Uterus (tissue), 2 donors: ENCODE measurements at regions not wholly inside any gene's neighbourhood (a gene's known extent, or its start where the extent isn't known, plus 50 kb on each side); places are given as distances from the start of the nearest gene placed in this dataset.

Experiments used
- POLR2A ChIP-seq, 2 donors: fragments of 450-650 bp; IDR thresholded peaks; one replicate each; pipeline ENCODE4 v1.6.1; 2016; ENCODE audit warnings: antibody characterized with exemption in 2 of 2, mild to moderate bottlenecking in 1 of 2, moderate library complexity in 1 of 2
- TF ChIP-seq, protein P1 (sequence below), 4 experiments: fragments of 200-600 bp in 2 of 4; fragments of 450-650 bp in 2 of 4; sonication (generic) in 2 of 4; IDR thresholded peaks; one replicate each; pipeline ENCODE4 v1.5.1; 2016 to 2019; ENCODE audit warnings: antibody characterized with exemption in 4 of 4, mild to moderate bottlenecking in 2 of 4, moderate library complexity in 1 of 4

DNA sequence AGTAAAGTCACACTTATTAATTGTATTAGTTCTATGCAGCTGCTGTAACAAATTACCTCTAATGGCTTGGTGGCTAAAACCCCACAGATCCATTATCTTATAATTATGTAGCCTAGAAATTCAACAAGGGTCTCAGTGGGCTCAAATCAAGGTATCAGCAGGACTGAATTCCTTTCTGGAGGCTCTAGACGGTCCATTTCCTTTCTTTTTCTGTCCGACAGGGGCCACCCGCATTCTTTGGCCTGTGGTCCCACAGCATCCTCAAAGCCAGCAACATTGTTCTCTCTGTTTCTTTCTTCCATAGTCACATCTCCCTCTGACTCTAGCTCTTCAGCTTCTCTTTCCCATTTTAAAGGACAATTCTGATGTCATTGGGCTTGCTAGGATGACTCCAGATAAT lies 276.3 kb upstream of the ZNF717 start:
- TF ChIP-seq, protein P1, sequence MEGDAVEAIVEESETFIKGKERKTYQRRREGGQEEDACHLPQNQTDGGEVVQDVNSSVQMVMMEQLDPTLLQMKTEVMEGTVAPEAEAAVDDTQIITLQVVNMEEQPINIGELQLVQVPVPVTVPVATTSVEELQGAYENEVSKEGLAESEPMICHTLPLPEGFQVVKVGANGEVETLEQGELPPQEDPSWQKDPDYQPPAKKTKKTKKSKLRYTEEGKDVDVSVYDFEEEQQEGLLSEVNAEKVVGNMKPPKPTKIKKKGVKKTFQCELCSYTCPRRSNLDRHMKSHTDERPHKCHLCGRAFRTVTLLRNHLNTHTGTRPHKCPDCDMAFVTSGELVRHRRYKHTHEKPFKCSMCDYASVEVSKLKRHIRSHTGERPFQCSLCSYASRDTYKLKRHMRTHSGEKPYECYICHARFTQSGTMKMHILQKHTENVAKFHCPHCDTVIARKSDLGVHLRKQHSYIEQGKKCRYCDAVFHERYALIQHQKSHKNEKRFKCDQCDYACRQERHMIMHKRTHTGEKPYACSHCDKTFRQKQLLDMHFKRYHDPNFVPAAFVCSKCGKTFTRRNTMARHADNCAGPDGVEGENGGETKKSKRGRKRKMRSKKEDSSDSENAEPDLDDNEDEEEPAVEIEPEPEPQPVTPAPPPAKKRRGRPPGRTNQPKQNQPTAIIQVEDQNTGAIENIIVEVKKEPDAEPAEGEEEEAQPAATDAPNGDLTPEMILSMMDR (IDR thresholded peaks at IDR 0.05) = no peak
- TF ChIP-seq POLR2A (IDR thresholded peaks at IDR 0.05) = no peak
